Mesendoderm (in vitro differentiated cells): ENCODE measurements at regions not wholly inside any gene's neighbourhood (a gene's known extent, or its start where the extent isn't known, plus 50 kb on each side); places are given as distances from the start of the nearest gene placed in this dataset. TPM values are rescaled to one million over a fixed set of nuclear protein-coding genes. Genes with fewer than 3 reads are reported as not detected.

Experiments
- small RNA-seq: library from polyadenylated mRNA; stranded (forward); fragments of <200 nt; extraction: miRNeasy Mini kit (QIAGEN cat#:217004); gene quantifications from one replicate; pipeline ENCODE3, GENCODE V24; 2013; ENCODE audit not compliant: insufficient read depth

Small RNA genes in the stretch of these regions (small RNA-seq; reads per million reads assigned to genes)
- gene AC011611.1: not detected
- not detected for gene AC011611.6
- not detected for gene RF00156
- not detected for gene RN7SL734P
